ENCODE measurements at regions not wholly inside any gene's neighbourhood (a gene's known extent, or its start where the extent isn't known, plus 50 kb on each side); places are given as distances from the start of the nearest gene placed in this dataset.
"Not testable (repeated sequence)": the region's sequence is repeated elsewhere in the genome, so short reads cannot be mapped to it uniquely, and the experiment has no call there.

DNA sequence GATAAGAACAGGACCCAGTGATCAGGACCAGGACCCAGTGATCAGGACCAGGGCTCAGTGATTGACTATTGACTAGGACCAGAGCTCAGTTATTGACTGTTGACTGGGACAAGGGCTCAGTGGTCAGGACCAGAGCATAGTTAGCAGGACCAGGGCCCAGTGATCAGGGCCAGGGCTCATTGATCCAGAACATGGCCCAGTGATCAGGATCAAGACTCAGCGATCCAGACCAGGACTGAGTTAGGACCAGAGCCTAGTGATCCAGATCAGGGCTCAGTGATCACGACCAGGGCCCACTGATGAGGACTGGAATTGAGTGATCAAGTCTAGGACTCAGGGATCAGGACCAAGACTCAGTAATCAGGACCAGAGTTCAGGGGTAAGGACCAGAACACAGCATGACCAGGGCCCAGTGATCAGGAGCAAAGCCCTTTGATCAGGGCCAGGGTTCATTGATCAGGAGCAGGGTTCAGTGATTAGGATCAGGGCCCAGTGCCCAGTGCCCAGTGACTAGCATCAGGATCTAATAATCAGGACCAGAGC, 176.0 kb downstream of the TMEM121 start:
- no peaks in the 10 kb centered on the region for H3K36me3 ChIP-seq (ENCODE audit: control insufficient read depth, insufficient read depth, low read length)
- H3K4me1 ChIP-seq (ENCODE audit: control insufficient read depth, insufficient read depth, low read length), result no peaks in the 10 kb centered on the region
- no peaks in the 10 kb centered on the region for H3K27me3 ChIP-seq (ENCODE audit: control insufficient read depth, insufficient read depth, low read length)
- H3K4me3 ChIP-seq (ENCODE audit: low read depth, low read length), result no peak overlapping the region
- H3K27ac ChIP-seq (ENCODE audit: low read depth, low read length), result no peak overlapping the region
- H3K9ac ChIP-seq (ENCODE audit: low read depth, low read length), result no peak overlapping the region
- peaks cover 40% of the 10 kb centered on the region for H3K9me3 ChIP-seq (ENCODE audit: control insufficient read depth, insufficient read depth, low read length)

DNA sequence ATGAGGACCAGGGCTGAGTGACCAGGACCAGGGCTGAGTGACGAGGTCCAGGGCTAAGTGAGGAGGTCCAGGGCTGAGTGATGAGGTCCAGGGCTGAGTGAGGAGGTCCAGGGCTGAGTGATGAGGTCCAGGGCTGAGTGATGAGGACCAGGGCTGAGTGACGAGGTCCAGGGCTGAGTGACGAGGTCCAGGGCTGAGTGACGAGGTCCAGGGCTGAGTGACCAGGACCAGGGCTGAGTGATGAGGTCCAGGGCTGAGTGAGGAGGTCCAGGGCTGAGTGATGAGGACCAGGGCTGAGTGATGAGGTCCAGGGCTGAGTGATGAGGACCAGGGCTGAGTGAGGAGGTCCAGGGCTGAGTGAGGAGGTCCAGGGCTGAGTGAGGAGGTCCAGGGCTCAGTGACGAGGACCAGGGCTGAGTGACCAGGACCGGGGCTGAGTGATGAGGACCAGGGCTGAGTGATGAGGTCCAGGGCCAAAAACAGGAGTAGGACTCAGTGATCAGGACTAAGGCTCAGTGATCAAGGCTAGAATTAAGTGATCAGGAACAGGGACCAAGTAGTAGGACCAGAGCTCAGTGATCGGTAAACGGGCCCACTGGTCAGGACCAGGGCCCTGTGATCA, 176.8 kb downstream of the TMEM121 start:
- H3K4me3 ChIP-seq (ENCODE audit: low read depth, low read length); H3K36me3 ChIP-seq (ENCODE audit: control insufficient read depth, insufficient read depth, low read length); H3K27me3 ChIP-seq (ENCODE audit: control insufficient read depth, insufficient read depth, low read length); H3K9ac ChIP-seq (ENCODE audit: low read depth, low read length); H3K27ac ChIP-seq (ENCODE audit: low read depth, low read length); H3K4me1 ChIP-seq (ENCODE audit: control insufficient read depth, insufficient read depth, low read length): not testable (repeated sequence)
- H3K9me3 ChIP-seq (ENCODE audit: control insufficient read depth, insufficient read depth, low read length), result peaks cover 37% of the 10 kb centered on the region

DNA sequence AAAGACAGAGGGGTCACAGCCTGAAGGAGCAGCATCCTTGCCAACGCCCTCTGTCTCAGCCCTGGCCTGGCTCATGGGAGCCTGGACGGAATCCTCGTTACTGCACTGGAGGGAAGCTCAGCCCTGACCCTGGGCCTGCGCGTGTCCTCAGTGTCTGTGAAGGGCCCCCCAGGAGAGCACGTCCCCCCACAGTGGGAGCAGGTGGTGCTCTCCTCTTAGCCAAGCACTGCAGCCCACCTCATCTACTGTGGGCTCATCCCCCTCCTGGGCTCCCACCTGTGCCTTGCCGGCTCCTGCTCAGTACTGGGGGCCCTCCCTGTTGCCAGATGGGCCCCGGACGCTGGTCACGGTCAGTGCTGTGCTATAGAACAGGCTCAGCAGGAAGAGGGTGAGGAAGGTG, 177.7 kb downstream of the TMEM121 start:
- H3K9ac ChIP-seq (ENCODE audit: low read depth, low read length); H3K4me3 ChIP-seq (ENCODE audit: low read depth, low read length); H3K27ac ChIP-seq (ENCODE audit: low read depth, low read length); H3K27me3 ChIP-seq (ENCODE audit: control insufficient read depth, insufficient read depth, low read length); H3K4me1 ChIP-seq (ENCODE audit: control insufficient read depth, insufficient read depth, low read length); H3K36me3 ChIP-seq (ENCODE audit: control insufficient read depth, insufficient read depth, low read length): not testable (repeated sequence)
- H3K9me3 ChIP-seq (ENCODE audit: control insufficient read depth, insufficient read depth, low read length), result peaks cover 44% of the 10 kb centered on the region

DNA sequence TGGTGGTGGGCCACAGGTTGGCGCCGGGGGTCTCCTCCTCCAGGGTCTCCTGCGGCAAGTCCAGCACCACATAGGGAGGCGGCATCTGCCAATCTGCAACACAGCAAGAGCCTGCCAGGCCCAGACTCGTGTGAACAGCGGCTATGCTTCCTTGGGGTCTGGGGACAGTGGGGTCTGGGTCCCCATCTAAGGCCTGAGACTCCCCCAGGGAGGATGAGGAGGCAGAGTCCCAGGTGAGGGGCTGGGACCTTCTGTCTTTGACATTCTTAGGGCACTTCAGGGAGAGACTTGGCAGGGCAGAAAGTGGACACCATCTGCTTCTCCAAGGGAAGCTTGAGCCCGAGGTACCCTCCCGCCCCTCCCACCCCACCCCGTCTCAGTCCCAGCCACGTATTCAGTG, 178.1 kb downstream of the TMEM121 start:
- H3K9me3 ChIP-seq (ENCODE audit: control insufficient read depth, insufficient read depth, low read length), result peaks cover 48% of the 10 kb centered on the region
- H3K4me1 ChIP-seq (ENCODE audit: control insufficient read depth, insufficient read depth, low read length); H3K27ac ChIP-seq (ENCODE audit: low read depth, low read length); H3K27me3 ChIP-seq (ENCODE audit: control insufficient read depth, insufficient read depth, low read length); H3K9ac ChIP-seq (ENCODE audit: low read depth, low read length); H3K4me3 ChIP-seq (ENCODE audit: low read depth, low read length); H3K36me3 ChIP-seq (ENCODE audit: control insufficient read depth, insufficient read depth, low read length): not testable (repeated sequence)

DNA sequence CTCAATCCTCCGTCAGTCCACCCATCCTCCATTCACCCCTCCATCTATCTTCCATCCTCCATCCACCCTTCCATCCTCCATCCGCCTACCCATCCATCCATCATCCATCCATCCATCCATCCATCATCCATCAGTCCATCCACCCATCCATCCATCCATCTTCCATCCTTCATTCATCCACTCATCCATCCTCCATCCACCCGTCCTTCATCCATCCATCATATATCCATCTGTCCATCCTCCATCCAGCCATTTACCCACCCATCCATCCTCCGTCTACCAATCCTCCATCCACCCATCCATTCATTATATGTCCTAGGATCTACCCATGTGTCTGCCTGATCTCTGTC, 179.1 kb downstream of the TMEM121 start:
- H3K9ac ChIP-seq (ENCODE audit: low read depth, low read length); H3K27me3 ChIP-seq (ENCODE audit: control insufficient read depth, insufficient read depth, low read length); H3K36me3 ChIP-seq (ENCODE audit: control insufficient read depth, insufficient read depth, low read length); H3K4me3 ChIP-seq (ENCODE audit: low read depth, low read length); H3K4me1 ChIP-seq (ENCODE audit: control insufficient read depth, insufficient read depth, low read length); H3K27ac ChIP-seq (ENCODE audit: low read depth, low read length): not testable (repeated sequence)
- H3K9me3 ChIP-seq (ENCODE audit: control insufficient read depth, insufficient read depth, low read length), result peaks cover 54% of the 10 kb centered on the region

DNA sequence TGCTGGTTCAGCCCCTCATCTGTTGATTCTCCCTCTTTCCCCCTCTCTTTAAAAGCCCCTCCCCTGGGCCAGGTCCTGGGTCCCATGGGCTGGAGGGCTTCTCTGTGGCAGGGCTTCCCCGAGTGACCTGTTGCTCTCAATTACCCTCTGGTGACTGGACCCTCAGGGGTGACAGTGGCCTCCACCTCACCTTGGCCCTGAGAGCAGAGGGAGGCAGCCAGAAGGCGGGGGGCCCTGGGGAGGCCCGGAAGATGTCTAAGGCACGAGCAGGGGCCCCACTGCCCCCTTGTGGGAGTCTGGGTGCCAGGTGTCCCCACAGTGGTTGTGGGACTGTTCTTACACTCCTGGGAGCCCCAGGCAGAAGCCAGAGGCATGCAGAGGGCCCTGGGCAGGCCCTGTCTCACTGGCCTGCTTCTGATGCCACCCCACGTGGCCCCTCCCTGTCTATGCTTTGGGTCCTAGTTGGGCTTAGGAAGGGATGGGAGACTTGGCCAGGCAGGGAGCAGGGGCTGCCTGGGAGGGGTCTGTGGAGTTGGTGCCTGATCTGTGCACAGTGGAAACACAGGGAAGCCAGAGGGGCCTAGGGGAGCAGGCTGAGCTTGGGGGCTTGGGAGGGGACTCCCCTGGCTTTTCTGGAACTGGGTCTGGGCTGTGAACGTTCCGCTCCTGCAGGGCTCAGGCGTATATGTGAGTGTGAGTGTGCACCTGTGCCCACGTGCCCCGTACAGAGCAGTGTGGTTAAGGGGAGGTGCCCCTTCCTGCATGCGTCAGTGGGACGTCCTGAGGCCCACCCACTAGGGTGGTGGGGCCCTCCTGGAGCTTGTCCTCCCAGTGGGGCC, 179.7 kb downstream of the TMEM121 start:
- H3K36me3 ChIP-seq (ENCODE audit: control insufficient read depth, insufficient read depth, low read length); H3K4me1 ChIP-seq (ENCODE audit: control insufficient read depth, insufficient read depth, low read length); H3K4me3 ChIP-seq (ENCODE audit: low read depth, low read length); H3K27me3 ChIP-seq (ENCODE audit: control insufficient read depth, insufficient read depth, low read length); H3K9ac ChIP-seq (ENCODE audit: low read depth, low read length); H3K27ac ChIP-seq (ENCODE audit: low read depth, low read length): not testable (repeated sequence)
- peaks cover 49% of the 10 kb centered on the region for H3K9me3 ChIP-seq (ENCODE audit: control insufficient read depth, insufficient read depth, low read length)

DNA sequence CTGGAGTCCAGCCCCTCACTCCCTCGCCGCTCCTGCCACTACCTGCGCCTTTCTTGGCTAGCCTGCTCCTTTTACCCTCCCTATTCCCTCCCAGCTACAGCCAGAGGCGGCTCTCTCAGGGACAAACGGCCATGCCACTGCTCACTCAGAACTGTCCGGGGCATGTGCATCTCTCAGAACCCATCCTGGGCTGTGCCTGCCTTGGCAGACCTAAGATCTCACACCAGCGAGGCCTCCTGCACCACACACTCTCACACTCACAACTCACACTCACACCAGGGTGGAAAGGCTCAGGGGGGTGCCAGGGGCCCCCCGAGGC, 180.3 kb downstream of the TMEM121 start:
- H3K36me3 ChIP-seq (ENCODE audit: control insufficient read depth, insufficient read depth, low read length); H3K9ac ChIP-seq (ENCODE audit: low read depth, low read length); H3K27ac ChIP-seq (ENCODE audit: low read depth, low read length); H3K4me3 ChIP-seq (ENCODE audit: low read depth, low read length); H3K4me1 ChIP-seq (ENCODE audit: control insufficient read depth, insufficient read depth, low read length); H3K27me3 ChIP-seq (ENCODE audit: control insufficient read depth, insufficient read depth, low read length): not testable (repeated sequence)
- H3K9me3 ChIP-seq (ENCODE audit: control insufficient read depth, insufficient read depth, low read length), result peaks cover 46% of the 10 kb centered on the region

DNA sequence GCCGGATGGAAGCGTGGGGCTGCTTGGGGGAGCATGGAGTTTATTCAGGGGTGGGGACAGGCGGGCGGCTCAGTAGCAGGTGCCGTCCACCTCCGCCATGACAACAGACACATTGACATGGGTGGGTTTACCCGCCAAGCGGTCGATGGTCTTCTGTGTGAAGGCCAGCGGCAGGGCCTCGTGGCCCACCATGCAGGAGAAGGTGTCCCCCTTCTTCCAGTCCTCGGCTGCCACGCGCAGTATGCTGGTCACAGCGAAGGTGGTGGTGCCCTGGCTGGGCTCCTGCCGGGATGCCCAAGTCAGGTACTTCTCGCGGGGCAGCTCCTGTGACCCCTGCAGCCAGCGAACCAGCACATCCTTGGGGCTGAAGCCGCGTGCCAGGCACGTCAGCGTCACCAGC, 180.7 kb downstream of the TMEM121 start:
- not testable (repeated sequence) for H3K4me1 ChIP-seq (ENCODE audit: control insufficient read depth, insufficient read depth, low read length); H3K9ac ChIP-seq (ENCODE audit: low read depth, low read length); H3K4me3 ChIP-seq (ENCODE audit: low read depth, low read length); H3K36me3 ChIP-seq (ENCODE audit: control insufficient read depth, insufficient read depth, low read length); H3K27ac ChIP-seq (ENCODE audit: low read depth, low read length); H3K27me3 ChIP-seq (ENCODE audit: control insufficient read depth, insufficient read depth, low read length)
- peaks cover 44% of the 10 kb centered on the region for H3K9me3 ChIP-seq (ENCODE audit: control insufficient read depth, insufficient read depth, low read length)

DNA sequence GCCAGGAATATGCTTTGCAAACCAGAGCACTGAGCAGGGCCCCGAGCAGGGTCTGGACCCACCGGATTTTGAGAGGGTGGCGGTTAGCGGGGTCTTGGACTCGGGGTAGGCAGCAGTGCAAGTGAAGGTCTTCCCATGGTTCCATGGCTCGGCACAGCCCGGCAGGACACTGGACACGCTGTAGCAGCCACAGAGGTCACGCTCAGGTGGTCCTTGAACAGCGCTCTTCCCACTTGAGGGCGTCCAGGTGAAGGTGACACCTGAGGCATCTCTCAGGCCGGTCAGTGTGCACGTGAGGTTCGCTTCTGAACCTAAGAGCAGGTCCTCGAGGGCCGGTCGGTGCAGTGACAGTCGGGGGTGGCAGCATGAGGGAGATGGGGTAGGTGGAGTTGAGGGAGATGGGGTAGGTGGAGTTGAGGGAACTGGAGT, 181.4 kb downstream of the TMEM121 start:
- H3K4me3 ChIP-seq (ENCODE audit: low read depth, low read length); H3K27me3 ChIP-seq (ENCODE audit: control insufficient read depth, insufficient read depth, low read length); H3K36me3 ChIP-seq (ENCODE audit: control insufficient read depth, insufficient read depth, low read length); H3K9ac ChIP-seq (ENCODE audit: low read depth, low read length); H3K27ac ChIP-seq (ENCODE audit: low read depth, low read length); H3K4me1 ChIP-seq (ENCODE audit: control insufficient read depth, insufficient read depth, low read length): not testable (repeated sequence)
- H3K9me3 ChIP-seq (ENCODE audit: control insufficient read depth, insufficient read depth, low read length), result peaks cover 41% of the 10 kb centered on the region

DNA sequence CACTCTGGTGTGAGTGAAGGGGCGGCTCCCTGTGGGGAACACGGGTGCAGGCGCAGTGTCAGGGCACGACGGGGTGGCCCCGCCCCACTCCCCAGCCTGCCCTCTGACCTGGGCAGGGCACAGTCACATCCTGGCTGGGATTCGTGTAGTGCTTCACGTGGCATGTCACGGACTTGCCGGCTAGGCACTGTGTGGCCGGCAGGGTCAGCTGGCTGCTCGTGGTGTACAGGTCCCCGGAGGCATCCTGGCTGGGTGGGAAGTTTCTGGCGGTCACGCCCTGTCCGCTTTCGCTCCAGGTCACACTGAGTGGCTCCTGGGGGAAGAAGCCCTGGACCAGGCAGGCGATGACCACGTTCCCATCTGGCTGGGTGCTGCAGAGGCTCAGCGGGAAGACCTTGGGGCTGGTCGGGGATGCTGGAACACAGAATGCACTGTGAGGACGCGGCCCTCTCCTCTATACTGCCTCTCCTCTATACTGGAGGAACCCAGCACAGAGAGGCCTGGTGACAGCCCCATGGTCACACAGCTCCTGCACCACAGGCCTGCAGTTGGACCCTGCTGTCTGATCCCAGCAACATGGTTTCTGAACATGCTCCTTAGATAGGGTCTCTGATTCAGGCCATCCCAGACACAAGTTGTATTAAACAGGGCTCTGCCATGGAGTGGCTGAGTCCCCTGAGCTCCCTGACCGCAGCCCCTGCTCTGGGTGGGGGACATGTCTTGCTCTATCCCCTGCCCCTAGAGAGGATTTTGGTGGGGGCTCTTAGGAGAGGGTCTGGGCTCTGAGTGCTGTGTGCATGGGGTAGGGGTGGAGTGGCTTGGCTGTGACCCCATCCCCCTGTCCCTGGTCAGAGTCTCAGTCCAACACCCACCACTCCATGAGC, 182.1 kb downstream of the TMEM121 start:
- not testable (repeated sequence) for H3K4me1 ChIP-seq (ENCODE audit: control insufficient read depth, insufficient read depth, low read length); H3K27ac ChIP-seq (ENCODE audit: low read depth, low read length); H3K9ac ChIP-seq (ENCODE audit: low read depth, low read length); H3K27me3 ChIP-seq (ENCODE audit: control insufficient read depth, insufficient read depth, low read length); H3K4me3 ChIP-seq (ENCODE audit: low read depth, low read length); H3K36me3 ChIP-seq (ENCODE audit: control insufficient read depth, insufficient read depth, low read length)
- peaks cover 42% of the 10 kb centered on the region for H3K9me3 ChIP-seq (ENCODE audit: control insufficient read depth, insufficient read depth, low read length)
